BJ (cell line): ENCODE measurements at regions not wholly inside any gene's neighbourhood (a gene's known extent, or its start where the extent isn't known, plus 50 kb on each side); places are given as distances from the start of the nearest gene placed in this dataset.

Experiments used
- CTCF ChIA-PET: fragments of 350-600 bp; formaldehyde crosslinking; extraction: SDS; loops from one replicate; lab custom pipeline; 2021; ENCODE audit warnings: antibody characterized with exemption, inconsistent platforms; lab: Yijun Ruan, JAX
- POLR2A ChIA-PET: fragments of 300-600 bp; sonication (Branson Sonifier 250); formaldehyde crosslinking; extraction: SDS; loops from one replicate; lab custom pipeline; 2021; ENCODE audit warnings: antibody characterized with exemption; lab: Charles Lee
- DNase-seq: peaks from one replicate; pipeline ENCODE4 v3.0.0-alpha.2; 2011; ENCODE audit warnings: low read depth
- H3K27me3 ChIP-seq: 2 replicates; pipeline ENCODE4 v1.6.0; 2011; ENCODE audit warnings: low read length; ENCODE audit not compliant: control insufficient read depth, insufficient read depth
- H3K36me3 ChIP-seq: 2 replicates; pipeline ENCODE4 v1.5.1; 2011; ENCODE audit warnings: low read length; ENCODE audit not compliant: control insufficient read depth, insufficient read depth
- H3K4me3 ChIP-seq: 2 replicates; pipeline ENCODE4 v1.5.1; 2011; ENCODE audit warnings: low read depth, mild to moderate bottlenecking, control low read depth, low read length
- CTCF ChIP-seq: IDR thresholded peaks from 2 replicates; pipeline ENCODE4 v1.5.1; 2011; ENCODE audit warnings: low read depth, mild to moderate bottlenecking, control low read depth, inconsistent platforms, low read length, moderate library complexity; ENCODE audit not compliant: insufficient read depth

DNA sequence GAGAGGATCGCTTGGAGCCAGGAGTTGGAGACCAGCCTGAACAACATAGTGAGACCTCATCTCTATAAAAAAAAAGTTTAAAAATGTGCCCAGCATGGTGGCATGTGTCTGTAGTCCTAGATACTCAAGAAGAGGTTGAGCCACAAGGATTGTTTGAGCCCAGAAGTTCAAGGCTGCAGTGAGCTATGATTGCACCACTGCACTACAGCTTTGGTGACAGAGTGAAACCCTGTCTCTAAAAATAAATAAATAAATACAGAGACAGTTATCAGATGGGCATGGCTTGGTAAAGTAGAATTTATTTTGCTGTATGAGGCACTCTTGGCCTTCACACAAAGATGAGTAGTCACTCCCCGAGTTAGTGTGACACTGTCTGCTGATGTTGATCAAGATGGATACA is 54.1 kb upstream of the SPRY1 start:
- ChIA-PET CTCF (interaction anchor here (0.7 kb wide), 1 partner anchor 27 kb away, joined by 3 read pairs; no protein-coding TSS in a partner anchor), POLR2A (no interaction called here)
- no peak for TF ChIP-seq CTCF
- H3K27me3 ChIP-seq: no peaks in the 10 kb centered on the region
- no peak for DNase-seq
- H3K36me3 ChIP-seq: no peaks in the 10 kb centered on the region
- H3K4me3 ChIP-seq: no peak overlapping the region

GRCh38 chr4:123343400-123344041 is 53.1 kb upstream of the SPRY1 start:
- no peaks in the 10 kb centered on the region for H3K27me3 ChIP-seq
- no peak overlapping the region for H3K4me3 ChIP-seq
- TF ChIP-seq CTCF: no peak
- ChIA-PET CTCF (interaction anchor here (1.1 kb wide), 1 partner anchor 13 kb away, joined by 3 read pairs; no protein-coding TSS in a partner anchor), POLR2A (no interaction called here)
- DNase-seq: no peak
- no peaks in the 10 kb centered on the region for H3K36me3 ChIP-seq

DNA sequence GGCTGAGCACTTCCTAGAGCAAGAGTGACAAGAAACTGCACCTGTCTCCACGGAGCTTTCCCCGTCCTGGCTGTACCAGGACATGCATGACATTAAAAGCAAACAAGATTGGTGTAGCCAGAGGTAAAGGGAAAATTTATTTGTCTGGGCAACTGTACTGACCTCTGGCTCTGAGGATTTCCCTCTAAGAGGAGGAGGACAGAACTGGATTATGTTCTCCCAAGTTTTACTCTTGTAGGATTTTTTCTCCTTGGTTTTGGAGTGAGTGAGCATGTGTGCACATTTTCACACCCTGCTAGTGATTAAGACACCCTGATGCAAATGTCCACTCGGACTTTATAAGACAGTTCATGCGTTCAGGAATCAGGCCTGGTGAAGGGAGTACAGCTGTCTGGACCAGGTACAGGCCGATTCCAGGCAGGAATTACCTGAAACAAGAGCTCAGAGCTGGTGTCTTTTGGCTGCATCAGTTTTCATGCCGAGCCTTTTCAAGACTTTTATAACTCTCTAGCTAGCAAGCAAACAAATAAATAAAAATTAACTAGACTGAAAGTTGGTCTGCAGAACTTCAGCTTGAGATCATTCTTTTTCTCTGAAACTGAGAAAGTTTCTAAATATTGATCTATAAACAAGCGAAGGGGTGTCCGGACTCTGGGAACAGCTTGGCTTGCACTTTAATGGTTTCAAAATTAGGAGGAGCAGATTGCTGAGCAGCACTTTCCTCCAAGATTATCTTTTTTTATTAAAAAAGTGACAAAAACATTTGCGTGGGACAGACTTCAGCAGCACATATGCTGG is 51.3 kb upstream of the SPRY1 start:
- no peaks in the 10 kb centered on the region for H3K36me3 ChIP-seq
- no peak for TF ChIP-seq CTCF
- ChIA-PET POLR2A (no interaction called here), CTCF (interaction anchor here (1.3 to 1.4 kb wide), 2 partner anchors 13 to 15 kb away, joined by 4 to 5 read pairs; no protein-coding TSS in a partner anchor)
- H3K4me3 ChIP-seq: no peak overlapping the region
- no peak for DNase-seq
- H3K27me3 ChIP-seq: no peaks in the 10 kb centered on the region

- POLR2A ChIA-PET: no interaction called here
- CTCF ChIA-PET: interaction anchor here (1.3 kb wide), 1 partner anchor 14 kb away, joined by 5 read pairs; no protein-coding TSS in a partner anchor
- Histone ChIP-seq H3K4me3 (no peak overlapping the region), H3K36me3 (no peaks in the 10 kb centered on the region), H3K27me3 (no peaks in the 10 kb centered on the region)
- TF ChIP-seq CTCF: no peak
- DNase-seq: no peak
Measured at GRCh38 chr4:123345935-123346300, 50.7 kb upstream of the SPRY1 start.

- Histone ChIP-seq H3K4me3 (no peak overlapping the region), H3K36me3 (no peaks in the 10 kb centered on the region), H3K27me3 (no peaks in the 10 kb centered on the region)
- TF ChIP-seq CTCF: no peak
- DNase-seq: no peak
- ChIA-PET POLR2A (no interaction called here), CTCF (interaction anchor here (1.1 kb wide), 1 partner anchor 12 kb away, joined by 3 read pairs; no protein-coding TSS in a partner anchor)
Measured at GRCh38 chr4:123346330-123346940, 50.2 kb upstream of the SPRY1 start.
